HCT116 (cell line): ENCODE measurements at regions not wholly inside any gene's neighbourhood (a gene's known extent, or its start where the extent isn't known, plus 50 kb on each side); places are given as distances from the start of the nearest gene placed in this dataset.

ENCODE experiments used
- ATF3 ChIP-seq: IDR thresholded peaks from 2 replicates; pipeline ENCODE4 v1.6.1; 2012
- CEBPB ChIP-seq: IDR thresholded peaks from 2 replicates; pipeline ENCODE4 v1.6.1; 2012; ENCODE audit warnings: low read depth
- CTCF ChIP-seq, 3 experiments: fragments of 200-600 bp in 1 of 3; sonication (generic) in 1 of 3; IDR thresholded peaks in 2 of 3; conservative IDR thresholded peaks in 1 of 3; 2 replicates each; pipeline ENCODE4 v1.5.1; 2012 to 2017; ENCODE audit warnings: low read depth in 2 of 3, low read length in 2 of 3, antibody characterized with exemption in 1 of 3, borderline replicate concordance in 1 of 3, control low read depth in 1 of 3, mild to moderate bottlenecking in 1 of 3, mixed read lengths in 1 of 3, mixed run types in 1 of 3, moderate library complexity in 1 of 3; ENCODE audit not compliant: insufficient read depth in 1 of 3
- EGR1 ChIP-seq: IDR thresholded peaks from 2 replicates; pipeline ENCODE4 v1.6.1; 2012; ENCODE audit warnings: low read depth
- EZH2phosphoT487 ChIP-seq: fragments of 200-600 bp; IDR thresholded peaks from 2 replicates; pipeline ENCODE4 v1.6.1; 2018; ENCODE audit warnings: antibody characterized with exemption, borderline replicate concordance
- MAX ChIP-seq: IDR thresholded peaks from 2 replicates; pipeline ENCODE4 v1.6.1; 2012
- POLR2A ChIP-seq: IDR thresholded peaks from 2 replicates; pipeline ENCODE4 v1.7.0; 2011; ENCODE audit warnings: borderline replicate concordance; ENCODE audit not compliant: insufficient read depth, insufficient read length; ENCODE audit errors: extremely low read depth
- POLR2AphosphoS5 ChIP-seq: IDR thresholded peaks from 2 replicates; pipeline ENCODE4 v1.6.1; 2011; ENCODE audit warnings: mild to moderate bottlenecking, low read depth, low read length, moderate library complexity
- SRF ChIP-seq: IDR thresholded peaks from 2 replicates; pipeline ENCODE4 v1.6.1; 2012; ENCODE audit warnings: low read depth
- YY1 ChIP-seq: IDR thresholded peaks from 2 replicates; pipeline ENCODE4 v1.6.1; 2011; ENCODE audit warnings: low read length, low read depth, moderate library complexity, mild to moderate bottlenecking; ENCODE audit not compliant: insufficient replicate concordance; ENCODE audit errors: extremely low read depth
- ZBTB33 ChIP-seq: IDR thresholded peaks from 2 replicates; pipeline ENCODE4 v1.6.1; 2011; ENCODE audit warnings: mild to moderate bottlenecking, low read length, moderate library complexity; ENCODE audit not compliant: insufficient replicate concordance; ENCODE audit errors: extremely low read depth

- TF ChIP-seq CTCF (IDR thresholded peaks at IDR 0.05 in 2 of 3, conservative IDR thresholded peaks at IDR 0.05 in 1 of 3; ENCODE audit: borderline replicate concordance in 1 of 3, insufficient read depth in 1 of 3, low read depth in 2 of 3, low read length in 2 of 3) (no peak), EGR1 (no peak), POLR2A (no peak), SRF (no peak), MAX (no peak), EZH2phosphoT487 (no peak), ZBTB33 (no peak), YY1 (no peak), POLR2AphosphoS5 (no peak), CEBPB (no peak), ATF3 (no peak)
These were observed 647.4 kb upstream of the LMCD1 start for GRCh38 chr3:7854266-7854665.
